ENCODE measurements at regions not wholly inside any gene's neighbourhood (a gene's known extent, or its start where the extent isn't known, plus 50 kb on each side); places are given as distances from the start of the nearest gene placed in this dataset.

DNA sequence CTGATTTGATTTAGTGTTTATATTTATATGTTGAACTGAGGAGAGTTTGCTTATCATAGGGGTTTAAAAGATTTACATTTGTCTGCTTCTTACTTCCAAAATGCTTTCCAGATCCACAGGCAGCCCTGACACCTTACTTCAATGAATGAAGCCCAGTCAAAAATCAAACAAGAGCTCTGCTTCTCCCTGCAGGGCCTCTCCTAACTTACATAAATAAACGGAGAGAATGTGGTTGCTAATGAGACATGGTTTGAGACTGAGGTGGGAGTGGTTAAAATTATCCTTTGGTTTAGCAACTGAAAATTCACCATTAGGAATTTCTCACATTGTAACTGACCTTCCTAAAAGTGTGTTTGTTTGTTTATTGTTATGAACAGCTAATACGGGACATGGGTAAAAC is 612.3 kb upstream of the FANCL start:
- DNase-seq (ENCODE audit: low read depth in 1 of 2, low spot score in 1 of 2): no peak

DNA sequence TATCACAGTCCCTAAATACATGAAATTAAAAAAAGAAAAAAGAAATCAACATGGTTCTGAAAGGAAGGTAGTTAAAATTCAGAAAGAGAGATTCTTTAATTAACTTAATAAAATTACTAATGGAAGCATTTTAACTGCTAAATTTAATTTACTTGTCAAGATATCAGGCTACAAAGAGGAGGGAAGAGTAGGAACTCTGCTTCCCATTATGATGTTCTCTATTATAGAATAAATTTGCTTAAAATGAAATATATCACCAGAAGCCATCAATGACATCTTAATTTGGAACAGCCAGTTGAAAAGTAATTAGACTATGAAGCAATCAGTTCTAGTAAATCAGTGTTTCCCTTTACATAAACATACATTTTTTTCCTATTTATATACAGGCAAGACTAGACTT is 611.8 kb upstream of the FANCL start:
- DNase-seq (ENCODE audit: low read depth in 1 of 2, low spot score in 1 of 2): no peak

- DNase-seq (ENCODE audit: low read depth in 1 of 2, low spot score in 1 of 2): no peak
Observed at GRCh38 chr2:58852243-58852642, 611.1 kb upstream of the FANCL start.

- DNase-seq (ENCODE audit: low read depth in 1 of 2, low spot score in 1 of 2): no peak
Observed at GRCh38 chr2:58851598-58851997, 610.5 kb upstream of the FANCL start.

DNA sequence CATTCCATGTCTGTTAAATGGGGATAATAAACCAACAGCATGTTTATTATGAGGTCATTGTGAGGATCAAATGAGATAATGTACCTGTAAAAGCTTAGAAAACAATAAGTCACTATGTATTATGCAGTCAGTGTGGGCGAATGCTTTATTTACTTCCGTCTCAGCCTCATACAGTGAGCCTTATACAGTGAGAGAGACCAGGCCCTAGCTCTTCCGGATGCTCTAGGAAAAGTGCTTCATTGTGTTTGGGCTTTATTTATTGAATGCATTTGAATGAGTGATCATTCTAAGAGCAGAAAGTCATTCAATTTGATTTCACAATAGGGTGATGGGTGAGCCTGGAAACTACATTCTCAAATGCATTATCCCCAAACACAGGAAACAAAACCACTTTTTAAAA is 603.9 kb upstream of the FANCL start:
- no peak for DNase-seq (ENCODE audit: low read depth in 1 of 2, low spot score in 1 of 2)

DNA sequence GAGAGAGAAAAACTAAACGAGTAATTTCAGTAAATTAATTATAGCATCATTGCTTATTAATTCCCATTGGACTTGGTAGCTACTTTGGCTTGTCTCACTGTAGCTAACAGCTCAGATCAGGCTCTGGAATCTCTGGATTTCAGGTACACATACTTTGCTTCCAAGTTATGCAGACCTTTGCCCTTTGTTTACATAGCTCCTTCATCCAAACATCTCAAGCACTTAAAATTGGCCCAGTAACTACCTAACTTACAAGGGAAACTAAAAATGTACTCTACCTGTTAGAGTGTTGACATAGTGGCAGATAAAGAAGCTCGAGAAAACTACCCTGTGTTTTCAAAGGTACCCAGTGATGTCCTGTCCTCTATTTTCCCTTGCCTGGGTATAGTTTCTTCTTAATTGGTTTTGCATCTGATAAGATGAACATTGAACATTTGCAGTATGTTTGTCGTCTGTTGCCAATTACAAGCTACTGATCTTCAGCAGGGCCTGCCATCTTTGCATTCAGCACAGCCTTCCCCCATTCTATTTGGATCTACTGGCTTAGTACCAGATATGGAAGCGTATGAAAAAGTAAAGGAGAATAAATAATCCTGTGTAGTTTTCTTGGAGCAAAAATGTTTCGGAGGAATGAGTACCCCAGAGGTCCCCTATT is 601.5 kb upstream of the FANCL start:
- no peak for DNase-seq (ENCODE audit: low read depth in 1 of 2, low spot score in 1 of 2)

DNA sequence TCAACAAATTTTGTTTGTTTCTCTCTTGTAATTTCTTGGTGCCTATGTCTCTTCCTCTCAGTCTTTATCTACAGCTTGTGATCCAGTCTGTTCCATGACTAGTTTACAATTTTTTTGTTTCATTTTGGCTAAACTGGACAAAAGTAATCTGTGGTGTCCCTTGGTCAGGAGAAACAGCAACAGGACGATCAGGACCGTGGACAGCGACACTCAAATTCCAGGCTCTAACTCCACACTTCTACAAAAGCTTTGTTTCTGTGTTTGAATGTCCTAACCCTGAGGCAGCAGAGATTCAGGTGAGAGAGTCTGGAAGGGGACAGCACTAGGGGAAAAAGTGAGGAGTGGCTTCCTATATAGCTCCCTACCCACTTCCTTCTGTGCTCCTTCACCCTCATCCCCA is 593.3 kb upstream of the FANCL start:
- no peak for DNase-seq (ENCODE audit: low read depth in 1 of 2, low spot score in 1 of 2)

GRCh38 chr2:58826795-58827194 is 585.7 kb upstream of the FANCL start:
- DNase-seq (ENCODE audit: low read depth in 1 of 2, low spot score in 1 of 2): no peak

DNA sequence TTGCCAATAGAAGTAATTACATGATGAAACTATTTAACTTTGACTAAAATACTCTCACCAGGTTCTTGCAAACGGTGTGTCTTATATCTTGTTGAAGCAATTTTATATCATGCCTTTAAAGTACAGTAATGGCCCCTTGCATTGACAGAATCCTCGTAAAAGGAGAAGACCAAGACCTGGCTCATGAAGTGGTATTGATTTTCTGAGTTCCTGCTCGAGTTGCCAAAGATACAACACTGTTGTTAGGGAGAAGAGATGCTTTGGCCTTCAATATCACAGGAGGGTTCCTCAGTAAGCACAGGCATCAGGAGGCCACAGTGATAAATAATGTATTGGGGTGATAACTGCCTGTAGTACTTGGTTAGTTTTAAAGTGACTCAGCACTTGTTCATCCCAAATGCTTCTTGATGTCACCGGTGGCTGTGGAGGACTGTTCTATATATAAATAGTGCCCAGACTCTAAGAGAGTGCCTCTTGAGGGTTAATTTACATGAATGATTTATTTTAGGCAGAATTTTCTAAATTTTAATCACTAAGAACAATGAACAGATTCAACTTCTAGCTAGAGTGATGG is 571.7 kb upstream of the FANCL start:
- no peak for DNase-seq (ENCODE audit: low read depth in 1 of 2, low spot score in 1 of 2)

DNA sequence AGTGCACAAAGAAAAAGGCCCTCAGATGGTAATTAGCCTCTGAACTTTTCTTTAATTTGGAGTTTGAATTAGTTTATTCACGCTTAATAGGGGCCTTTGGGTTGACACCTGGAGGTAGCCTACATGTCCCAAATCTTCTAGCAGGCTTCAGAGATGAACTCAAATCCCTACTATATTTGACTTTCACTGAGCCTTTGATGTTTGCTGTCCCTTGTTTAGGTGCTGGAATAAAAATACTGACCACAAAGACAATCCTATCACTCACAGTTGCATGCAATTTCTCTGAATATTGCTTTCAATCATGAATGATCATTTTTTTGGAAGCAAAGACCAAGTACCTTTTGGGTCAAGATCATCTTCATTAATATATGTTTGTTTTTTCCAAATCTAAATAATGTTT is 564.0 kb upstream of the FANCL start:
- DNase-seq (ENCODE audit: low read depth in 1 of 2, low spot score in 1 of 2): no peak

GRCh38 chr2:58803192-58803591 is 562.1 kb upstream of the FANCL start:
- no peak for DNase-seq (ENCODE audit: low read depth in 1 of 2, low spot score in 1 of 2)

DNA sequence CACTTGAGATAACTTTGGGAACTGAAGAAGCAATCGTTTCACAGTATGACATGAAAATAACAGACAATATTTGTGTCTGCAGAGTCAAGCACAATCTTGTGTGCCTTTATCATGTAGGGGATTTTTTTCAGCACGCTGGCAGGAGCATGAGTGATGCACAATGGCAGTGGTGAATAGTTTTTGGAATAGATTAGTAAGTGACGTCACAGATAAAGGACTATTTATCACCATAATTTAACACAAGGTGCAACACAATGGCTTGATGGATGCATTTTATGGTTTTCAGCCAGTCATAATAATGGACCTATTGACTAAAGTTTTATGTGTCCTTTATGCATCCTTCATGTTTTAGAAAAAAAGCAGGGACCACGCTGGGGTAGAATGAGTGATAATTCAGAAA is 559.8 kb upstream of the FANCL start:
- DNase-seq (ENCODE audit: low read depth in 1 of 2, low spot score in 1 of 2): no peak

- no peak for DNase-seq (ENCODE audit: low read depth in 1 of 2, low spot score in 1 of 2)
Observed at GRCh38 chr2:58798676-58799208, 557.6 kb upstream of the FANCL start.

GRCh38 chr2:58796239-58796910 is 555.2 kb upstream of the FANCL start:
- no peak for DNase-seq (ENCODE audit: low read depth in 1 of 2, low spot score in 1 of 2)

DNA sequence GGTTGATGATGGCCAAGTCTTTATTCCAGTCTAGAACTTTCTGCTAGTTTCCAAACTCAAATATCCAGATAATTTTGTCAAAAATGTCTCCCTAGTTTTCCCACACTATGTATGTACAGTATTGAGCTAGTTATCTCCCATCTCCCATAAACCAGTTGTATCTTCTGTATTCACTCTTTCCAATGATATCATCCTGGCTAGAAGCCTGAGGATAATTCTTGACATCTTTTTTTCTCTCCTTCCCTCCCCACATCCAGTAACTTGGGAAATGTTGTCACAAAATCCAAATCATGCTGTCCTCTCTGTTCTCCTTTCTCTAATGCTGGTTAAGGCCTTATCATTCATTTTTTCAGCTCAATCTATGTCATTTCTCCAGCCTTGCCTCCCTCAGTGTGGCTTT is 553.8 kb upstream of the FANCL start:
- no peak for DNase-seq (ENCODE audit: low read depth in 1 of 2, low spot score in 1 of 2)

GRCh38 chr2:58794103-58794502 is 553.0 kb upstream of the FANCL start:
- DNase-seq (ENCODE audit: low read depth in 1 of 2, low spot score in 1 of 2): no peak

- DNase-seq (ENCODE audit: low read depth in 1 of 2, low spot score in 1 of 2): no peak
Observed at GRCh38 chr2:58788402-58788801, 547.3 kb upstream of the FANCL start.

GRCh38 chr2:58770846-58771245 is 529.7 kb upstream of the FANCL start:
- no peak for DNase-seq (ENCODE audit: low read depth in 1 of 2, low spot score in 1 of 2)

GRCh38 chr2:58769864-58770234 is 528.7 kb upstream of the FANCL start:
- no peak for DNase-seq (ENCODE audit: low read depth in 1 of 2, low spot score in 1 of 2)

- DNase-seq (ENCODE audit: low read depth in 1 of 2, low spot score in 1 of 2): no peak
Observed at GRCh38 chr2:58769111-58769863, 528.2 kb upstream of the FANCL start.

DNA sequence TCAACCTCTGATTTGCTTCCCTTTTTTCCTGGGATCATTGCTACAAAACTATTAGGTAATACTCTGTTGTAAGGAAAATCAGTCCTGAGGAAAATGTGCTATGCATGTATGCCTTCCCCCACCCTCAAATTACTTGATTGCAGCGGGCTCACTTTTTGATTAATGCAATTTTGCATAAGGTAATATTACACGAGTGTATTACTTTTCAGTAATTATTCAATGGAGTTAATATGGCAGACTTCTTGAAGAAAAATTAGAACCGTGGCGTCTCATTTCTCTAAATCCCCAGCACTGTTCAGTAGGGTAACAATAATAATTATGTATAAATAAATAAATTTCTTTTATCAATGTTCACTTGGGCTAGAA is 527.6 kb upstream of the FANCL start:
- DNase-seq (ENCODE audit: low read depth in 1 of 2, low spot score in 1 of 2): no peak

Measured in stimulated activated CD4-positive, alpha-beta T cell treated with anti-CD3 and anti-CD28 coated beads, Interleukin-15, amount 100 ng/mL, for 1 hour (primary cell).